AG04450 (cell line): ENCODE measurements at regions not wholly inside any gene's neighbourhood (a gene's known extent, or its start where the extent isn't known, plus 50 kb on each side); places are given as distances from the start of the nearest gene placed in this dataset.

Experiments used
- CTCF ChIA-PET: fragments of 300-600, 350-600 bp; formaldehyde crosslinking; extraction: SDS; loops from one replicate; lab custom pipeline; 2022; ENCODE audit warnings: antibody characterized with exemption, inconsistent platforms; lab: Charles Lee
- POLR2A ChIA-PET: fragments of 350-600 bp; formaldehyde crosslinking; extraction: SDS; loops from one replicate; lab custom pipeline; 2021; ENCODE audit warnings: antibody characterized with exemption, inconsistent platforms; lab: Yijun Ruan, JAX
- DNase-seq: peaks from one replicate; pipeline ENCODE4 v3.0.0-alpha.2; 2011; ENCODE audit warnings: low read depth, low spot score
- H3K27ac ChIP-seq: one replicate; pipeline ENCODE4 v1.5.1; 2012; ENCODE audit warnings: low read depth, low read length, control low read depth
- H3K27me3 ChIP-seq: one replicate; pipeline ENCODE4 v1.6.0; 2012; ENCODE audit warnings: low read length; ENCODE audit not compliant: control insufficient read depth, insufficient read depth
- H3K4me3 ChIP-seq: 2 replicates; pipeline ENCODE4 v1.5.1; 2011; ENCODE audit warnings: mild to moderate bottlenecking, low read depth, low read length, control low read depth
- H3K9me3 ChIP-seq: 2 replicates; pipeline ENCODE4 v1.5.1; 2012; ENCODE audit warnings: low read length; ENCODE audit not compliant: control insufficient read depth, insufficient read depth
- CTCF ChIP-seq: IDR thresholded peaks from 2 replicates; pipeline ENCODE4 v1.5.1; 2011; ENCODE audit warnings: low read depth, low read length, control low read depth, inconsistent platforms

- H3K27me3 ChIP-seq, result no peaks in the 10 kb centered on the region
- H3K27ac ChIP-seq, result peak overlapping the region; percentile 59
- TF ChIP-seq CTCF, result peak; percentile 16; the same call in 1 of the 2 replicates
- no peaks in the 10 kb centered on the region for H3K9me3 ChIP-seq
- ChIA-PET POLR2A (no interaction called here), CTCF (interaction anchor here (0.5 to 1.0 kb wide), 6 partner anchors 327 to 1426 kb away, joined by 3 to 9 read pairs (median 4); no protein-coding TSS in a partner anchor)
- no peak overlapping the region for H3K4me3 ChIP-seq
- DNase-seq, result peak; percentile 53
Measured at GRCh38 chr7:115352375-115352774, 430.5 kb downstream of the MDFIC start.

- Histone ChIP-seq H3K27me3 (no peaks in the 10 kb centered on the region), H3K9me3 (no peaks in the 10 kb centered on the region), H3K27ac (no peak overlapping the region), H3K4me3 (no peak overlapping the region)
- no peak for TF ChIP-seq CTCF
- CTCF ChIA-PET, result no interaction called here
- DNase-seq, result no peak
- POLR2A ChIA-PET, result no interaction called here
Measured at GRCh38 chr7:115350764-115351163, 428.9 kb downstream of the MDFIC start.

- H3K9me3 ChIP-seq, result no peaks in the 10 kb centered on the region
- H3K4me3 ChIP-seq, result no peak overlapping the region
- POLR2A ChIA-PET, result no interaction called here
- CTCF ChIA-PET, result no interaction called here
- no peak for TF ChIP-seq CTCF
- no peak overlapping the region for H3K27ac ChIP-seq
- no peaks in the 10 kb centered on the region for H3K27me3 ChIP-seq
- no peak for DNase-seq
Measured at GRCh38 chr7:115349635-115350034, 427.7 kb downstream of the MDFIC start.

GRCh38 chr7:115346685-115347084 is 424.8 kb downstream of the MDFIC start:
- H3K9me3 ChIP-seq, result no peaks in the 10 kb centered on the region
- H3K4me3 ChIP-seq, result no peak overlapping the region
- no peak for DNase-seq
- TF ChIP-seq CTCF, result no peak
- CTCF ChIA-PET, result interaction anchor here (0.8 kb wide), 1 partner anchor 481 kb away, joined by 3 read pairs; no protein-coding TSS in a partner anchor
- H3K27me3 ChIP-seq, result no peaks in the 10 kb centered on the region
- POLR2A ChIA-PET, result no interaction called here
- H3K27ac ChIP-seq, result no peak overlapping the region

- TF ChIP-seq CTCF, result peak; percentile 45
- ChIA-PET POLR2A (no interaction called here), CTCF (interaction anchor here (0.6 kb wide), 1 partner anchor 136 kb away, joined by 5 read pairs; no protein-coding TSS in a partner anchor)
- Histone ChIP-seq H3K27ac (no peak overlapping the region), H3K9me3 (no peaks in the 10 kb centered on the region), H3K27me3 (no peaks in the 10 kb centered on the region), H3K4me3 (no peak overlapping the region)
- peak; percentile 60 for DNase-seq
Measured at GRCh38 chr7:115340828-115341227, 418.9 kb downstream of the MDFIC start.
